ENCODE measurements at regions not wholly inside any gene's neighbourhood (a gene's known extent, or its start where the extent isn't known, plus 50 kb on each side); places are given as distances from the start of the nearest gene placed in this dataset.

GRCh38 chr15:37777006-37777405 lies 157.4 kb upstream of the TMCO5A start:
- intact Hi-C loops (cut with micrococcal nuclease), result no loop called here

GRCh38 chr15:37783290-37783689 lies 151.2 kb upstream of the TMCO5A start:
- intact Hi-C loops (cut with micrococcal nuclease), result no loop called here

GRCh38 chr15:37788330-37788729 lies 146.1 kb upstream of the TMCO5A start:
- intact Hi-C loops (cut with micrococcal nuclease), result no loop called here

- intact Hi-C loops (cut with micrococcal nuclease), result no loop called here
These were observed 145.6 kb upstream of the TMCO5A start for GRCh38 chr15:37788767-37789396.

GRCh38 chr15:37789397-37789786 lies 145.0 kb upstream of the TMCO5A start:
- intact Hi-C loops (cut with micrococcal nuclease), result no loop called here

- intact Hi-C loops (cut with micrococcal nuclease), result no loop called here
These were observed 144.6 kb upstream of the TMCO5A start for GRCh38 chr15:37789881-37790280.

- intact Hi-C loops (cut with micrococcal nuclease), result no loop called here
These were observed 142.7 kb upstream of the TMCO5A start for GRCh38 chr15:37791693-37792092.

GRCh38 chr15:37792351-37792750 lies 142.1 kb upstream of the TMCO5A start:
- intact Hi-C loops (cut with micrococcal nuclease), result no loop called here

GRCh38 chr15:37793851-37794250 lies 140.6 kb upstream of the TMCO5A start:
- intact Hi-C loops (cut with micrococcal nuclease), result no loop called here

GRCh38 chr15:37794947-37795346 lies 139.5 kb upstream of the TMCO5A start:
- intact Hi-C loops (cut with micrococcal nuclease), result no loop called here

GRCh38 chr15:37801529-37801928 lies 132.9 kb upstream of the TMCO5A start:
- intact Hi-C loops (cut with micrococcal nuclease), result no loop called here

- intact Hi-C loops (cut with micrococcal nuclease), result no loop called here
These were observed 127.6 kb upstream of the TMCO5A start for GRCh38 chr15:37806808-37807207.

GRCh38 chr15:37810381-37810780 lies 124.1 kb upstream of the TMCO5A start:
- intact Hi-C loops (cut with micrococcal nuclease), result no loop called here

GRCh38 chr15:37813306-37813705 lies 121.1 kb upstream of the TMCO5A start:
- intact Hi-C loops (cut with micrococcal nuclease), result no loop called here

- intact Hi-C loops (cut with micrococcal nuclease), result no loop called here
These were observed 119.5 kb upstream of the TMCO5A start for GRCh38 chr15:37814847-37815515.

GRCh38 chr15:37818152-37818677 lies 116.2 kb upstream of the TMCO5A start:
- intact Hi-C loops (cut with micrococcal nuclease), result no loop called here

- intact Hi-C loops (cut with micrococcal nuclease), result no loop called here
These were observed 115.2 kb upstream of the TMCO5A start for GRCh38 chr15:37819191-37819590.

- intact Hi-C loops (cut with micrococcal nuclease), result no loop called here
These were observed 113.9 kb upstream of the TMCO5A start for GRCh38 chr15:37820380-37821128.

- intact Hi-C loops (cut with micrococcal nuclease), result no loop called here
These were observed 110.7 kb upstream of the TMCO5A start for GRCh38 chr15:37823601-37824275.

- intact Hi-C loops (cut with micrococcal nuclease), result no loop called here
These were observed 109.6 kb upstream of the TMCO5A start for GRCh38 chr15:37824717-37825382.

- intact Hi-C loops (cut with micrococcal nuclease), result no loop called here
These were observed 97.2 kb upstream of the TMCO5A start for GRCh38 chr15:37837276-37837675.
